GM18909 (cell line): ENCODE measurements at regions not wholly inside any gene's neighbourhood (a gene's known extent, or its start where the extent isn't known, plus 50 kb on each side); places are given as distances from the start of the nearest gene placed in this dataset.
"Not testable (repeated sequence)": the region's sequence is repeated elsewhere in the genome, so short reads cannot be mapped to it uniquely, and the experiment has no call there.

Experiments
- ATAC-seq: cut with Tn5 transposase; IDR thresholded peaks from one replicate; pipeline ENCODE4 v1.9.1; 2021; ENCODE audit warnings: mild to moderate bottlenecking; ENCODE audit not compliant: unreplicated experiment, poor library complexity

DNA sequence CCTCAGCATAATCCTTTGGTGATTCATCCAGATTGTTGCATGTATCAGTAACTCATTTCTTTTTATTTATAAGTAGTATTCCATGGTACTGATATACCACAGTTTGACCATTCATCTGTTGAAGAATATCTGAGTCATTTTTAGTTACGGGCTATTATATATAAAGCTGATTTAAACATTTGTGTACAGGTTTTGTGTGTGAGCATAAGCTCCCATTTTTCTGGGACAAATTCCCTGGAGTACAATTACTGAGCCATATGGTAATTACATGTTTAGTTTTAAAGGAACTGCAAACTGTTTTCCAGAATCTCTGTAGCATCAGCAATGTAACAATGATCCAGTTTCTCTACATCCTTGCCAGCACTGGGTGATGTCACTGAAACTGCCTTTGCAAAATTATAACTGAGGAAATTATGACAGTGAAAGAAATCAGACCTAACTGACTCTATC is 236.2 kb upstream of the KRR1 start:
- no peak for ATAC-seq

- no peak for ATAC-seq
Observed at GRCh38 chr12:75746621-75747020, 235.2 kb upstream of the KRR1 start.

GRCh38 chr12:75744607-75745256 is 233.3 kb upstream of the KRR1 start:
- no peak for ATAC-seq

DNA sequence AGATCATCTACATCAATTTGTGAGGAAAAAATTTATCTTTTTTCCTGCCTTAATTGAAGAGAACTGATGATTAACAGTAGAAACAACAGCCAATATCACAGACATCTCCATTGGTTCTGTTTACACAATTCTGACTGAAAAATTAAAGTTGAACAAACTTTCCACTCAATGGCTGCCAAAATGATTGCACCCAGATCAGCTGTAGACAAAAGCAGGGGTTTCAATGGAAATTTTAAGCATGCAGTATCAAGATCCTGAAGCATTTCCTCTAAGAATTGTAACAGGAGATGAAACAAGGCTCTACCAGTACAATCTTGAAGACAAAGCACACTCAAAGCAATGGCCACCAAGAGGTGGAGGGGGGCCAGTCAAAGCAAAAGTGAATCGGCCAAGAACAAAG is 231.6 kb upstream of the KRR1 start:
- no peak for ATAC-seq

DNA sequence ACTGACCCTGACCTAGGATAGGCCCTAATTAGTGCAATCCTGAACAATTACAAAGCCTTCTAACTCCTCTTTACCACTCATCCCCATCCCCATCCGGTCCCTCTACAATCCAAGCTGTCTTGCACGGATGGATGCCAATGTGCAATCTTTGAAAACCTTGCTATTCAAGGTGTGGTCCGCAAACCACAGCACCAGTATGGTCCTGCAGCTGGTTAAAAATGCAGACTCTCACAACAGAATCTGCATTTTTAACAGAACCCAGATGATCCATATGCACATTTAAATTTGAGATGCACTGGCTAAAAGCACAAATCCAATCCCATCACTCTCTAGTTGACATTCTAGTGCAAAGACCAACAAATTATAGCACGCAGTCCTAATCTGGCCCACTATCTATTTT is 230.6 kb upstream of the KRR1 start:
- no peak for ATAC-seq

GRCh38 chr12:75739912-75740311 is 228.5 kb upstream of the KRR1 start:
- ATAC-seq: no peak

- ATAC-seq: not testable (repeated sequence)
Observed at GRCh38 chr12:75739098-75739497, 227.7 kb upstream of the KRR1 start.

- ATAC-seq: peak; percentile 94
Observed at GRCh38 chr12:75738486-75738885, 227.1 kb upstream of the KRR1 start.

DNA sequence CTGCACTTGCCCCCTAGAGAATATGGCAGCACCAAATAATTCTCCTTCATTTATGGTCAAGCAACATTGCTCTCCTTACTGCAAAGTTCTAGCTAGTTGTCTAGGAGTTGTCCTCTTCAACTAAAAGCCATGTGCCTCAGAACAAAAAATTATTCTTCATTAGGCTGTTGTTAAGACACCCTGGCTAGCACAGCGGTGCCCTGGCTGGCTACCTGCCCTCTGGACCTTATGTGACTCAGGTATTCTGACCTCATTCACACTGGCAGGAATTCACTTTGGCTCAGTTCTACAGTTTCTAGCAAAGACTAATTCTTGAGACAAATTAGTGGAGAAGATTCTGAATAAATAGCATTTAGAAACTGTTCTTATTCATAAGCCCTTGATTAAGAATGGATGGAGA is 224.4 kb upstream of the KRR1 start:
- no peak for ATAC-seq

DNA sequence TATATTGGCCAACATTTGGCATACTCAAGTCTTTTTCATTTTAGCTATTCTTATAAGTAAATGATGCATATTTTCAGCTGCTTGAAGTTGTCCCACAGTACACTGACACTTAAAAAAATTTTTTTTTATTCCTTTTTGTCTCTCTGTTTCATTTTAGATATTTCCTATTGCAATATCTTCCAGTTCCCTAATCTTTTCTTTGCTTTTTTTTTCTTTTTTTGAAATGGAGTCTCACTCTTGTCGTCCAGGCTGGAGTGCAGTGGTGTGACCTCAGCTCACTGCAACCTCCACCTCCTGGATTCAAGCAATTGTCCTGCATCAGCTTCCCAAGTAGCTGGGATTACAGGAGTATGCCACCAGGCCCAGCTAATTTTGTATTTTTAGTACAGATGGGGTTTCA is 217.4 kb upstream of the KRR1 start:
- no peak for ATAC-seq

DNA sequence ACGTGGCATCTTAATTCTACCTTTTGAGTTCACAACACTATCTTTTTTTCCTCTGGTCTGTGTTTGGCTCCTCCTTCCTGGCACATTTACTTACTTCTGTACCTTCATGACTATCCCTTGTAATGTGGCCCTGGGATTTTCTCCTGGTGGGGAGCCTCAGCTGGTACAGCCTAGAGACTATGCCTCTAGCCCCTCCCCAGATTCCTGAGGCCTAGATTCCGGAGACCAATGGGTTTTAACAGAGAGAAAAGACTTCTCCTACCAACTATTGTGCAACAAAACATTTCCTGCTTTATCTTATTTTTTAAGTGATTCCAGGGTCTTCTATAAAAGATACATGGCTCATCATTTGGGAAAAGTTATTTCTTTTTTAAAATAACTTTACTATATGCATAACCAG is 216.2 kb upstream of the KRR1 start:
- ATAC-seq: no peak

- no peak for ATAC-seq
Observed at GRCh38 chr12:75725521-75726111, 214.2 kb upstream of the KRR1 start.

GRCh38 chr12:75724928-75725312 is 213.5 kb upstream of the KRR1 start:
- ATAC-seq: no peak

- ATAC-seq: no peak
Observed at GRCh38 chr12:75724307-75724927, 213.0 kb upstream of the KRR1 start.

DNA sequence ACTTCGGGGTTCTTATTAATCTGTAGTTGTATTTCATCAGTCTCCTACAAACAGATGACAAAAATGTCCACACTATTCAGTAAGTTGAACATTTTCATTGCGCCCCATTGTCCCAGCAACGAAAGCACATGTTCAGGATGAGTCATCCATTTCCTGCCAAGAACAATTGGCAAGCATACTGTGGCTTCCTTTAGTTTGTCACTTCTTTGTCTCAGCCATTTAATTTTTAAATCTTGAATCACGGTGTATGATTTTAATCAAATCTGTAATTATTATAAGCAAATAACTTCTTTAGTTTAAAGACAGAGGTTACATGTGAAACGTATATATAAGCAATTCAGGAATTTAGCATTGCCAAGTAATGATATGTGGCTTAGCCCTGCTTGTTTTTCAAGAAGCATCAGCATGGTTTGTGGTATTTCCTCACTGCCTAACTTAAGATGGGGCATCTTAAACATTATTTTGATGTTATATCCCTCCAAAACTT is 211.3 kb upstream of the KRR1 start:
- ATAC-seq: peak; percentile 89

GRCh38 chr12:75721796-75722195 is 210.4 kb upstream of the KRR1 start:
- no peak for ATAC-seq

GRCh38 chr12:75720812-75721641 is 209.6 kb upstream of the KRR1 start:
- ATAC-seq: no peak

GRCh38 chr12:75717902-75718301 is 206.5 kb upstream of the KRR1 start:
- no peak for ATAC-seq

DNA sequence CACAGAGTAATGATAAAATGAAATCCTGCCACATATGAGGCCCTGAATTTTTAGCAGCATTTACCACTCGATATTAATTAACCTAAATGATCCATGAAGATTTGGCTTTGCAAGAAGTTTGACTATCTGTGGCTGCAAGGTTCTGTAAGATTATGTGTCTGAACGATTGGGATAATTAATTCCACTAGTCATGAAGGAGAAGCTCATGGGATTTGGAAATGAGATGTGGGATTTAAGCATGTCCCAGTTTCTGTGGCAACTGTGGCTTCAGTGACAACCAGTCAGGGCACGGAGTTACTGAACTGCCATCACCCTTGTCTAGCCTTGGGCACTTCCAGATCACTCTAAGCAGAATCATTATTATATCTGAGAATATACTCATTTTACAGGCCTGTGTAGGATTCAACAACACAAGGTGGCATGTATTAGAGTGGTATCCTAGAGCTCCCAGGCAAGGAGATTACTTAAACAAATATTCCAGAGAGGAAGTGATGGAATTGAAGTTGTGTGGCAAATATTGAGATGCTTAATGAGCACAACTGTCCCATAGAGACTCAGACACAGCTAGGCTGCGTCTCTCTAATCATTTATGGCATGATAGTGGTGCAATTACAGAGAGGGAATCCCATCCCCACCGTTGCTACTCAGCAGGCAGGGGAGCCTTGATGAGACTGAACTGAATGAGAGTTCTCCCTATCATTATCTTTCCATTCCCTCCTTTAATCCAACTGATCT is 205.0 kb upstream of the KRR1 start:
- ATAC-seq: no peak

- ATAC-seq: no peak
Observed at GRCh38 chr12:75715682-75716081, 204.3 kb upstream of the KRR1 start.
